H1 (cell line): ENCODE measurements at regions not wholly inside any gene's neighbourhood (a gene's known extent, or its start where the extent isn't known, plus 50 kb on each side); places are given as distances from the start of the nearest gene placed in this dataset.

Source experiments
- CTCF ChIA-PET: fragments of 300-600 bp; sonication (Branson Sonifier 250); formaldehyde crosslinking; loops from one replicate; lab custom pipeline; 2021; ENCODE audit not compliant: partially characterized antibody; lab: Charles Lee
- POLR2A ChIA-PET: fragments of 300-600 bp; sonication (Branson Sonifier 250); formaldehyde crosslinking; loops from one replicate; lab custom pipeline; 2021; ENCODE audit warnings: inconsistent platforms; ENCODE audit not compliant: partially characterized antibody; lab: Charles Lee
- DNase-seq, 2 experiments: peaks; one replicate each; pipeline versions ENCODE4 v3.0.0 to v3.0.0-alpha.2; 2010 to 2022; ENCODE audit warnings: low spot score in 2 of 2, low read depth in 1 of 2, mixed read lengths in 1 of 2
- FAIRE-seq: peaks from 2 replicates; lab custom pipeline; 2011; peaks lifted over from hg19 to GRCh38; lab: Jason Lieb, UNC
- H2AFZ ChIP-seq: 2 replicates; pipeline ENCODE4 v1.8.1; 2012; ENCODE audit warnings: low read length, inconsistent platforms
- H2AK5ac ChIP-seq: 2 replicates; pipeline ENCODE4 v1.6.1; 2013; ENCODE audit warnings: low read depth, low read length
- H2BK120ac ChIP-seq: replicated peaks from 2 replicates; pipeline ENCODE3; 2013; ENCODE audit warnings: low read depth, low read length, inconsistent platforms
- H2BK12ac ChIP-seq: 2 replicates; pipeline ENCODE4 v1.6.1; 2013; ENCODE audit warnings: low read depth, low read length
- H2BK15ac ChIP-seq: 2 replicates; pipeline ENCODE4 v1.6.1; 2013; ENCODE audit warnings: low read length
- H2BK20ac ChIP-seq: 2 replicates; pipeline ENCODE4 v1.6.1; 2013; ENCODE audit warnings: low read length
- H2BK5ac ChIP-seq: 2 replicates; pipeline ENCODE4 v1.6.1; 2013; ENCODE audit warnings: low read depth, low read length
- H3K14ac ChIP-seq: 2 replicates; pipeline ENCODE4 v1.6.1; 2013; ENCODE audit warnings: inconsistent platforms; ENCODE audit not compliant: insufficient read length
- H3K18ac ChIP-seq: 2 replicates; pipeline ENCODE4 v1.6.1; 2013; ENCODE audit warnings: low read length; ENCODE audit errors: extremely low read depth
- H3K23ac ChIP-seq: 2 replicates; pipeline ENCODE4 v1.6.1; 2013; ENCODE audit warnings: inconsistent platforms; ENCODE audit not compliant: insufficient read length
- H3K23me2 ChIP-seq: 2 replicates; pipeline ENCODE4 v1.6.1; 2013; ENCODE audit warnings: low read depth, low read length
- H3K27ac ChIP-seq: 2 replicates; pipeline ENCODE4 v1.6.1; 2011; ENCODE audit warnings: low read depth, low read length, inconsistent platforms
- H3K27me3 ChIP-seq, 4 experiments: replicated peaks in 1 of 4; 1 replicate in 1 of 4; 2 replicates in 3 of 4; pipeline versions ENCODE4 v1.6.1 to v1.8.1; 2011 to 2013; ENCODE audit warnings: low read length in 3 of 4, mild to moderate bottlenecking in 3 of 4, inconsistent platforms in 2 of 4, mixed read lengths in 2 of 4, moderate library complexity in 1 of 4; ENCODE audit not compliant: control insufficient read depth in 3 of 4, insufficient read depth in 3 of 4; ENCODE audit errors: extremely low read depth in 1 of 4
- H3K36me3 ChIP-seq, 4 experiments: 2 replicates each; pipeline versions ENCODE4 v1.6.1 to v1.8.1; 2011 to 2013; ENCODE audit warnings: mild to moderate bottlenecking in 4 of 4, low read length in 3 of 4, moderate library complexity in 2 of 4, control low read depth in 1 of 4, inconsistent platforms in 1 of 4; ENCODE audit not compliant: insufficient read depth in 4 of 4, control insufficient read depth in 2 of 4
- H3K4ac ChIP-seq: replicated peaks from 2 replicates; pipeline ENCODE3; 2013; ENCODE audit warnings: low read length, low read depth, mixed read lengths, inconsistent platforms; ENCODE audit not compliant: insufficient read length
- H3K4me1 ChIP-seq, 4 experiments: replicated peaks in 1 of 4; 1 replicate in 1 of 4; 2 replicates in 3 of 4; pipeline versions ENCODE4 v1.6.1 to v1.8.1; 2011 to 2013; ENCODE audit warnings: low read length in 3 of 4, inconsistent platforms in 2 of 4, mixed read lengths in 1 of 4; ENCODE audit not compliant: insufficient read depth in 4 of 4, control insufficient read depth in 3 of 4
- H3K4me2 ChIP-seq, 2 experiments: 2 replicates each; pipeline versions ENCODE4 v1.6.1 to v1.8.1; 2011 to 2013; ENCODE audit warnings: low read depth in 2 of 2, low read length in 2 of 2, control low read depth in 1 of 2, inconsistent platforms in 1 of 2, mild to moderate bottlenecking in 1 of 2; ENCODE audit not compliant: insufficient read depth in 1 of 2
- H3K4me3 ChIP-seq, 4 experiments: fragments of 200-600, 300-600 bp in 1 of 4; sonication (generic), shearing (Covaris generic), sonication (Bioruptor Twin) in 1 of 4; 2 replicates each; pipeline versions ENCODE4 v1.5.1 to v1.8.1; 2011 to 2016; ENCODE audit warnings: low read length in 4 of 4, low read depth in 3 of 4, control low read depth in 2 of 4, inconsistent platforms in 2 of 4, mild to moderate bottlenecking in 2 of 4, mixed read lengths in 1 of 4, moderate library complexity in 1 of 4; ENCODE audit not compliant: insufficient read depth in 2 of 4; ENCODE audit errors: extremely low read depth in 1 of 4
- H3K56ac ChIP-seq: replicated peaks from 2 replicates; pipeline ENCODE3; 2013; ENCODE audit warnings: low read depth, mild to moderate bottlenecking, mixed read lengths, low read length, inconsistent platforms; ENCODE audit not compliant: insufficient read length
- H3K79me1 ChIP-seq: 2 replicates; pipeline ENCODE4 v1.6.1; 2013; ENCODE audit warnings: low read depth, low read length, control low read depth
- H3K79me2 ChIP-seq, 2 experiments: 2 replicates each; pipeline versions ENCODE4 v1.6.1 to v1.8.1; 2012 to 2013; ENCODE audit warnings: low read length in 2 of 2, mild to moderate bottlenecking in 2 of 2, inconsistent platforms in 1 of 2; ENCODE audit not compliant: insufficient read depth in 2 of 2, control insufficient read depth in 1 of 2
- H3K9ac ChIP-seq, 4 experiments: replicated peaks in 1 of 4; 1 replicate in 1 of 4; 2 replicates in 3 of 4; pipeline versions ENCODE4 v1.6.1 to v1.8.1; 2011 to 2013; ENCODE audit warnings: low read depth in 3 of 4, low read length in 3 of 4, control low read depth in 2 of 4, mild to moderate bottlenecking in 2 of 4, moderate library complexity in 2 of 4, inconsistent platforms in 1 of 4; ENCODE audit errors: extremely low read depth in 1 of 4
- H3K9me3 ChIP-seq, 2 experiments: 2 replicates each; pipeline versions ENCODE4 v1.6.1 to v1.8.1; 2012 to 2013; ENCODE audit warnings: mild to moderate bottlenecking in 2 of 2, moderate library complexity in 2 of 2, control low read depth in 1 of 2, inconsistent platforms in 1 of 2, low read depth in 1 of 2, low read length in 1 of 2, mixed read lengths in 1 of 2; ENCODE audit not compliant: insufficient read depth in 2 of 2
- H4K20me1 ChIP-seq, 2 experiments: replicated peaks in 1 of 2; 2 replicates each; pipeline versions ENCODE3 to v1.8.1; 2011 to 2013; ENCODE audit warnings: inconsistent platforms in 2 of 2, low read length in 2 of 2, mild to moderate bottlenecking in 1 of 2; ENCODE audit not compliant: insufficient read depth in 2 of 2, control insufficient read depth in 1 of 2
- H4K5ac ChIP-seq: 2 replicates; pipeline ENCODE4 v1.6.1; 2013; ENCODE audit warnings: low read length, low read depth, mixed read lengths, inconsistent platforms; ENCODE audit not compliant: insufficient read length
- H4K8ac ChIP-seq: 2 replicates; pipeline ENCODE4 v1.8.0; 2013; ENCODE audit warnings: mild to moderate bottlenecking, moderate library complexity, low read length, inconsistent platforms; ENCODE audit not compliant: insufficient read depth; ENCODE audit errors: extremely low read depth
- H4K91ac ChIP-seq: replicated peaks from 2 replicates; pipeline ENCODE3; 2013; ENCODE audit warnings: low read length, mixed read lengths, inconsistent platforms; ENCODE audit not compliant: insufficient read length
- EZH2 ChIP-seq: fragments of 200-600 bp; sonication (generic); IDR thresholded peaks from 2 replicates; pipeline ENCODE4 v1.7.1; 2012; ENCODE audit warnings: low read depth, mild to moderate bottlenecking, moderate library complexity, low read length, inconsistent platforms; ENCODE audit not compliant: severe bottlenecking
- SAP30 ChIP-seq: fragments of 300-600 bp; sonication (generic); IDR thresholded peaks from 2 replicates; pipeline ENCODE4 v1.7.1; 2012; ENCODE audit warnings: low read length, moderate library complexity, mild to moderate bottlenecking, inconsistent platforms; ENCODE audit not compliant: insufficient read depth, insufficient replicate concordance
- WGBS, 2 experiments: shearing (Covaris generic) in 1 of 2; methylation state at CpG; one replicate each; pipeline versions ENCODE4 v1.1.6 to v1.1.7; 2013 to 2015; ENCODE audit warnings: low lambda C conversion rate in 2 of 2, mixed read lengths in 2 of 2, inconsistent platforms in 1 of 2, low coverage in 1 of 2, missing lambda C conversion rate in 1 of 2; ENCODE audit not compliant: insufficient replicate concordance in 2 of 2, insufficient coverage in 1 of 2, insufficient read length in 1 of 2; ENCODE audit errors: extremely low coverage in 1 of 2, missing lambda C conversion rate in 1 of 2; 5-methylcytosine and 5-hydroxymethylcytosine counted together

DNA sequence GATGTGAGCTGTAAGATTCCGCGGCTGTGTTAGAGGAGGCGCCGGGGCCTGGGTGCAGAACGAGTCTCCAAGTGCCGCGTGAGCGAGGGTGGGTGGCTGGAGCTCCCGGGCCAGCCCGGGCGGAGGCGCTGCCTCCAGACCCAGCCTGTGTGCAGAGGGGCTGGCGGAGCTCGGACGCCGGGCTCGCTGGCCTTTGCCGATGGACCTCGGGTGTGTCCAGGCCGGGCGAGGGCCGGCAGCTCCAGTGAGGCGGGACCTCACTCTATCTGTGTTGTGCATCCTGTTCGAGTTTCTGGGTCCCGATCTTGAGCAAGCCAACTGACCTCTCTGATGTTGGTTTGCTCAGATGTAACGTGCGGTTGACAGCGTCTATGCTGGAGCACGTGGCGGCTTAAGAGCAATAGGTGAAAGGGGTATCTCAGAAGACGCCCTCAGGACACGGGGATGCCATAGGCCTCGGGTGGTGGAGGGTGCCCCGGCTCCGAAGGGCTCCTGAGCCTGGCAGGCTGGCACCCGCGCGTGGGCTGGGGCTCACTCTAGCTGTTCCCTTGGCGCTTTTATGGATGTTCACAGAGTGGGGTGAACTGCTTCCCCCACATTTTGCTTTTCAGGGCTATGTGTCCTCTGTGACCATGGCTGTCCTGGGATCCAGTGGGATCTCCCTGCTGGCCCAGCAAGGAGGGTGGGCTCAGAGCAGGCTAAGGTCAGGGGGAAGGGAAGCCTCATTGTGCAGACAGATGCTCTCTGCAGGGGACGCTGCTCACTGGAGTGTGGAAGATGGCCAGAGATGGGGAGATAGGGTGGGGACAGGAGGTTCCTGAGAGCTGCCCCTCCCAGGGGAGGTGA lies 69.8 kb downstream of the MRPL36 start:
- H3K9me3 ChIP-seq = no peaks in the 10 kb centered on the region
- no peak overlapping the region for H3K4ac ChIP-seq
- no peak overlapping the region for H2BK15ac ChIP-seq
- ChIA-PET POLR2A (no interaction called here), CTCF (interaction anchor here (1.0 to 3.6 kb wide), 4 partner anchors 8 to 61 kb away, joined by 3 to 23 read pairs (median 3); no protein-coding TSS in a partner anchor)
- no peaks in the 10 kb centered on the region for H3K79me1 ChIP-seq
- H2BK5ac ChIP-seq = no peak overlapping the region
- TF ChIP-seq SAP30 (no peak), EZH2 (no peak)
- H3K56ac ChIP-seq = no peak overlapping the region
- H2BK12ac ChIP-seq = no peak overlapping the region
- H3K9ac ChIP-seq = no peak overlapping the region
- no peak overlapping the region for H4K8ac ChIP-seq
- H2AK5ac ChIP-seq = no peak overlapping the region
- no peak overlapping the region for H3K18ac ChIP-seq
- no peak overlapping the region for H2BK120ac ChIP-seq
- H3K27me3 ChIP-seq = peaks cover 0 to 9% (median 3%) of the 10 kb centered on the region in 4 experiments; a peak in 2 of 7 replicates
- no peaks in the 10 kb centered on the region for H3K36me3 ChIP-seq
- H3K23ac ChIP-seq = no peak overlapping the region
- H3K4me3 ChIP-seq = no peak overlapping the region
- H4K91ac ChIP-seq = no peak overlapping the region
- H3K4me1 ChIP-seq = peaks cover 0 to 14% (median 9%) of the 10 kb centered on the region in 4 experiments; a peak in 6 of 7 replicates
- H2AFZ ChIP-seq = no peak overlapping the region
- no peak overlapping the region for H3K27ac ChIP-seq
- H3K14ac ChIP-seq = no peak overlapping the region
- 96% methylated on average over 38 of the region's 40 CpGs; no CpG with 5 or more reads in 1 of the 2 experiments for WGBS, 2 experiments
- no peak overlapping the region for H2BK20ac ChIP-seq
- H3K4me2 ChIP-seq = no peak overlapping the region
- DNase-seq (peak in 1 of 2 experiments; percentile 40), FAIRE-seq (no peak)
- no peak overlapping the region for H4K5ac ChIP-seq
- no peaks in the 10 kb centered on the region for H3K79me2 ChIP-seq
- no peaks in the 10 kb centered on the region for H4K20me1 ChIP-seq
- peaks cover 2% of the 10 kb centered on the region; the same call in 1 of the 2 replicates for H3K23me2 ChIP-seq
